A549 (cell line): ENCODE measurements at regions not wholly inside any gene's neighbourhood (a gene's known extent, or its start where the extent isn't known, plus 50 kb on each side); places are given as distances from the start of the nearest gene placed in this dataset.

ENCODE experiments used
- CTCF ChIP-seq: fragments of >200 bp; sonication (Bioruptor Twin); formaldehyde crosslinking; IDR thresholded peaks from 3 replicates; pipeline ENCODE4 v1.5.1; 2016
- ELK1 ChIP-seq: fragments of 150-350 bp; IDR thresholded peaks from 2 replicates; pipeline ENCODE4 v1.6.1; 2014; ENCODE audit warnings: low read depth, mild to moderate bottlenecking, low read length
- HDAC2 ChIP-seq: fragments of 200-600 bp; sonication (generic); IDR thresholded peaks from 2 replicates; pipeline ENCODE4 v1.6.1; 2016
- HES2 ChIP-seq: fragments of >200 bp; sonication (Bioruptor Twin); formaldehyde crosslinking; IDR thresholded peaks from 2 replicates; pipeline ENCODE4 v1.6.1; 2016
- HMGXB4 ChIP-seq: fragments of 250-450 bp; sonication (Bioruptor Pico); IDR thresholded peaks from 2 replicates; pipeline ENCODE4 v1.5.0; 2021; ENCODE audit warnings: mild to moderate bottlenecking, moderate library complexity, borderline replicate concordance
- KDM1A ChIP-seq: fragments of 200-600 bp; sonication (generic); IDR thresholded peaks from 2 replicates; pipeline ENCODE4 v1.6.1; 2016; ENCODE audit warnings: low read depth, mild to moderate bottlenecking
- KDM5A ChIP-seq: fragments of 200-600 bp; sonication (generic); IDR thresholded peaks from 2 replicates; pipeline ENCODE4 v1.6.1; 2016; ENCODE audit warnings: antibody characterized with exemption, mild to moderate bottlenecking
- NFE2L2 ChIP-seq: fragments of 150-350 bp; conservative IDR thresholded peaks from 2 replicates; pipeline ENCODE4 v1.6.1; 2014; ENCODE audit warnings: low read length
- POLR2A ChIP-seq: IDR thresholded peaks from 2 replicates; pipeline ENCODE4 v1.6.1; 2012; ENCODE audit warnings: mild to moderate bottlenecking, low read length
- RAD21 ChIP-seq, 2 experiments: fragments of >200 bp in 1 of 2; sonication (Bioruptor Twin) in 1 of 2; formaldehyde crosslinking in 1 of 2; IDR thresholded peaks in 1 of 2; conservative IDR thresholded peaks in 1 of 2; 2 replicates in 1 of 2; 3 replicates in 1 of 2; pipeline ENCODE4 v1.6.1; 2012 to 2018; ENCODE audit warnings: inconsistent platforms in 1 of 2
- RCOR1 ChIP-seq: fragments of 150-350 bp; IDR thresholded peaks from 2 replicates; pipeline ENCODE4 v1.6.1; 2014; ENCODE audit warnings: antibody characterized with exemption, low read length, low read depth
- REST ChIP-seq: fragments of 200-600 bp; sonication (generic); IDR thresholded peaks from 2 replicates; pipeline ENCODE4 v1.6.1; 2016; ENCODE audit warnings: antibody characterized with exemption, mild to moderate bottlenecking, moderate library complexity
- RFX5 ChIP-seq: fragments of 450-650 bp; IDR thresholded peaks from 2 replicates; pipeline ENCODE4 v1.7.1; 2014; ENCODE audit warnings: antibody characterized with exemption, mild to moderate bottlenecking, moderate library complexity

GRCh38 chr22:48171271-48171691 lies 1408.8 kb downstream of the TBC1D22A start:
- no peak for TF ChIP-seq RFX5
- no peak for TF ChIP-seq KDM1A
- no peak for TF ChIP-seq POLR2A
- TF ChIP-seq ELK1: no peak
- TF ChIP-seq RAD21 (conservative IDR thresholded peaks at IDR 0.05 in 1 of 2, IDR thresholded peaks at IDR 0.05 in 1 of 2): no peak
- no peak for TF ChIP-seq NFE2L2
- no peak for TF ChIP-seq RCOR1
- TF ChIP-seq KDM5A: no peak
- no peak for TF ChIP-seq HES2
- TF ChIP-seq CTCF: no peak
- no peak for TF ChIP-seq HDAC2
- TF ChIP-seq REST: peak; percentile 72
- no peak for TF ChIP-seq HMGXB4 (CRISPR knock-in tag)
